CD14-positive monocyte (primary cell): ENCODE measurements at regions not wholly inside any gene's neighbourhood (a gene's known extent, or its start where the extent isn't known, plus 50 kb on each side); places are given as distances from the start of the nearest gene placed in this dataset.

Experiments used
- DNase-seq, 3 donors: peaks; one replicate each; pipeline ENCODE4 v3.0.0-alpha.2; 2011 to 2022
- H2AFZ ChIP-seq: 2 replicates; pipeline ENCODE4 v1.6.0; 2012; ENCODE audit warnings: mild to moderate bottlenecking, low read depth, low read length, inconsistent platforms; ENCODE audit not compliant: insufficient read depth, poor library complexity, severe bottlenecking
- H3K27ac ChIP-seq, 2 donors: 1 replicate in 1 of 2; 2 replicates in 1 of 2; pipeline ENCODE4 v1.5.1; 2012 to 2013; ENCODE audit warnings: low read length in 2 of 2, control low read depth in 1 of 2, inconsistent platforms in 1 of 2, low read depth in 1 of 2, mild to moderate bottlenecking in 1 of 2
- H3K27me3 ChIP-seq, 2 donors: one replicate each; pipeline versions ENCODE4 v1.6.0 to v1.6.1; 2011 to 2013; ENCODE audit warnings: low read length in 2 of 2; ENCODE audit not compliant: control insufficient read depth in 2 of 2, insufficient read depth in 2 of 2
- H3K36me3 ChIP-seq, 2 donors: replicated peaks in 1 of 2; 1 replicate in 1 of 2; 2 replicates in 1 of 2; pipeline versions ENCODE4 v1.5.1 to v1.6.1; 2012 to 2013; ENCODE audit warnings: low read length in 2 of 2, control low read depth in 1 of 2, inconsistent platforms in 1 of 2, mild to moderate bottlenecking in 1 of 2; ENCODE audit not compliant: insufficient read depth in 2 of 2, control insufficient read depth in 1 of 2
- H3K4me1 ChIP-seq, 2 donors: 1 replicate in 1 of 2; 2 replicates in 1 of 2; pipeline versions ENCODE4 v1.5.1 to v1.6.1; 2012 to 2013; ENCODE audit warnings: low read length in 2 of 2, control low read depth in 1 of 2, inconsistent platforms in 1 of 2, mild to moderate bottlenecking in 1 of 2, moderate library complexity in 1 of 2; ENCODE audit not compliant: insufficient read depth in 2 of 2, control insufficient read depth in 1 of 2
- H3K4me2 ChIP-seq: replicated peaks from 2 replicates; pipeline ENCODE3; 2012; ENCODE audit warnings: low read length, moderate library complexity, mild to moderate bottlenecking; ENCODE audit not compliant: poor library complexity, severe bottlenecking; ENCODE audit errors: extremely low read depth
- H3K4me3 ChIP-seq, 3 experiments: fragments of 200-600 bp in 1 of 3; sonication (generic) in 1 of 3; replicated peaks in 1 of 3; 1 replicate in 2 of 3; 2 replicates in 1 of 3; pipeline ENCODE4 v1.5.1; 2011 to 2013; ENCODE audit warnings: low read length in 3 of 3, mild to moderate bottlenecking in 3 of 3, control low read depth in 2 of 3, low read depth in 2 of 3, inconsistent platforms in 1 of 3, moderate library complexity in 1 of 3
- H3K79me2 ChIP-seq: 2 replicates; pipeline ENCODE4 v1.6.0; 2012; ENCODE audit warnings: mild to moderate bottlenecking, control low read depth, inconsistent platforms, low read length, moderate library complexity; ENCODE audit not compliant: insufficient read depth
- H3K9ac ChIP-seq: 2 replicates; pipeline ENCODE4 v1.6.0; 2017; ENCODE audit warnings: low read length, mild to moderate bottlenecking; ENCODE audit not compliant: insufficient read depth, poor library complexity, severe bottlenecking
- H3K9me3 ChIP-seq, 2 donors: replicated peaks in 1 of 2; 1 replicate in 1 of 2; 2 replicates in 1 of 2; pipeline versions ENCODE4 v1.5.1 to v1.6.1; 2012 to 2013; ENCODE audit warnings: low read length in 2 of 2, control low read depth in 1 of 2; ENCODE audit not compliant: control insufficient read depth in 1 of 2, insufficient read depth in 1 of 2
- H4K20me1 ChIP-seq: 2 replicates; pipeline ENCODE4 v1.6.0; 2012; ENCODE audit warnings: mild to moderate bottlenecking, low read length, control low read depth, moderate library complexity; ENCODE audit not compliant: insufficient read depth
- H3K27ac Mint-ChIP-seq, 7 donors: one replicate each; pipeline ENCODE4 v1.8.0; 2020; ENCODE audit warnings: mild to moderate bottlenecking in 7 of 7, mixed read lengths in 7 of 7, moderate library complexity in 6 of 7, inconsistent platforms in 2 of 7
- H3K27me3 Mint-ChIP-seq, 3 donors: one replicate each; pipeline ENCODE4 v1.8.0; 2021 to 2022; ENCODE audit warnings: low read depth in 3 of 3, mild to moderate bottlenecking in 3 of 3, mixed read lengths in 3 of 3, moderate library complexity in 3 of 3, inconsistent platforms in 1 of 3
- H3K36me3 Mint-ChIP-seq, 2 donors: one replicate each; pipeline ENCODE4 v1.8.0; 2020; ENCODE audit warnings: mixed read lengths in 2 of 2, inconsistent platforms in 1 of 2, mild to moderate bottlenecking in 1 of 2
- H3K4me1 Mint-ChIP-seq: one replicate; pipeline ENCODE4 v1.8.0; 2020; ENCODE audit warnings: mild to moderate bottlenecking, mixed read lengths
- H3K4me3 Mint-ChIP-seq, 2 donors: one replicate each; pipeline ENCODE4 v1.8.0; 2020; ENCODE audit warnings: mild to moderate bottlenecking in 2 of 2, mixed read lengths in 2 of 2, moderate library complexity in 1 of 2
- H3K9me3 Mint-ChIP-seq, 7 donors: one replicate each; pipeline ENCODE4 v1.8.0; 2020 to 2022; ENCODE audit warnings: mixed read lengths in 7 of 7, mild to moderate bottlenecking in 6 of 7, moderate library complexity in 6 of 7, inconsistent platforms in 2 of 7
- WGBS: methylation state at CpG from one replicate; pipeline ENCODE4 v1.1.5; 2013; ENCODE audit warnings: missing lambda C conversion rate; ENCODE audit not compliant: insufficient coverage; 5-methylcytosine and 5-hydroxymethylcytosine counted together
- intact Hi-C, 2 donors: fragments of 100-400 bp; cut with micrococcal nuclease; formaldehyde crosslinking; loops; one replicate each; pipeline versions ENCODE4 v1.15.0 to v1.15.1; 2023
- TF ChIP-seq, protein P1 (sequence below): fragments of 200-600 bp; IDR thresholded peaks from one replicate; pipeline ENCODE4 v1.8.0; 2022; ENCODE audit warnings: antibody characterized with exemption, mild to moderate bottlenecking

DNA sequence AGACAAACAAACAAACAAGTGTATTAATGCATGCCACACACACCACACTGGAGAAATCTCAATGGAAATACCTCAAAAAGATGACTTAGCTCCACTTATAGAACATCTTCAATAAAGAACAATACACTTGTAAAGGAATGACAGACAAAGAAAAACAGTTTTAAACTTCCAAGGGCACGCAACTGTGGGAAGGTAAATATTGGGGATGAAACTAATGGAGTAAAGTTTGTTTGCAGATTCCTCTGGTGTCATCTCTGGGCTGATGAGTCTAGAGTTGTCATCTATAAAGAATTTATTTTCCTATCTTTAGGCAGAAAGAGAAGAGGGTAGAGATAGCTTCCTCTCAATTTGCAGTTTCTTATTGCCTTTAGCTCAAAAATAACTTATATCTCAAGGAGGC is 144.0 kb upstream of the ZC3H15 start:
- no peak for DNase-seq
- H3K79me2 ChIP-seq = no peaks in the 10 kb centered on the region

GRCh38 chr2:186345745-186346144 is 140.3 kb upstream of the ZC3H15 start:
- no peaks in the 10 kb centered on the region for H3K36me3 ChIP-seq
- no peaks in the 10 kb centered on the region for H3K27me3 ChIP-seq
- no peak overlapping the region for H3K4me2 ChIP-seq
- Mint-ChIP-seq H3K36me3 (peaks cover 0 to 4% of the 10 kb centered on the region in 2 donors), H3K4me3 (no peak overlapping the region), H3K9me3 (peaks cover 0 to 2% (median 0%) of the 10 kb centered on the region in 7 donors), H3K27ac (no peak overlapping the region), H3K4me1 (peaks cover 10% of the 10 kb centered on the region), H3K27me3 (no peaks in the 10 kb centered on the region)
- H4K20me1 ChIP-seq = no peaks in the 10 kb centered on the region
- H3K4me1 ChIP-seq = no peaks in the 10 kb centered on the region
- H2AFZ ChIP-seq = no peak overlapping the region
- no peak overlapping the region for H3K4me3 ChIP-seq
- DNase-seq = no peak
- no peak overlapping the region for H3K27ac ChIP-seq
- no peaks in the 10 kb centered on the region for H3K79me2 ChIP-seq
- intact Hi-C loops = no loop called here
- no peaks in the 10 kb centered on the region for H3K9me3 ChIP-seq
- no CpG with 5 or more reads among the region's 5 CpGs for WGBS
- H3K9ac ChIP-seq = no peak overlapping the region
- TF ChIP-seq, protein P1, sequence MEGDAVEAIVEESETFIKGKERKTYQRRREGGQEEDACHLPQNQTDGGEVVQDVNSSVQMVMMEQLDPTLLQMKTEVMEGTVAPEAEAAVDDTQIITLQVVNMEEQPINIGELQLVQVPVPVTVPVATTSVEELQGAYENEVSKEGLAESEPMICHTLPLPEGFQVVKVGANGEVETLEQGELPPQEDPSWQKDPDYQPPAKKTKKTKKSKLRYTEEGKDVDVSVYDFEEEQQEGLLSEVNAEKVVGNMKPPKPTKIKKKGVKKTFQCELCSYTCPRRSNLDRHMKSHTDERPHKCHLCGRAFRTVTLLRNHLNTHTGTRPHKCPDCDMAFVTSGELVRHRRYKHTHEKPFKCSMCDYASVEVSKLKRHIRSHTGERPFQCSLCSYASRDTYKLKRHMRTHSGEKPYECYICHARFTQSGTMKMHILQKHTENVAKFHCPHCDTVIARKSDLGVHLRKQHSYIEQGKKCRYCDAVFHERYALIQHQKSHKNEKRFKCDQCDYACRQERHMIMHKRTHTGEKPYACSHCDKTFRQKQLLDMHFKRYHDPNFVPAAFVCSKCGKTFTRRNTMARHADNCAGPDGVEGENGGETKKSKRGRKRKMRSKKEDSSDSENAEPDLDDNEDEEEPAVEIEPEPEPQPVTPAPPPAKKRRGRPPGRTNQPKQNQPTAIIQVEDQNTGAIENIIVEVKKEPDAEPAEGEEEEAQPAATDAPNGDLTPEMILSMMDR = no peak

More for the DNA sequence above, 144.0 kb upstream of the ZC3H15 start:
- Histone ChIP-seq H3K36me3 (no peaks in the 10 kb centered on the region), H3K27ac (no peak overlapping the region), H3K4me3 (no peak overlapping the region), H4K20me1 (no peaks in the 10 kb centered on the region), H2AFZ (no peak overlapping the region), H3K4me2 (no peak overlapping the region), H3K9ac (no peak overlapping the region), H3K9me3 (no peaks in the 10 kb centered on the region), H3K27me3 (no peaks in the 10 kb centered on the region), H3K4me1 (no peaks in the 10 kb centered on the region)
- intact Hi-C loops = no loop called here
- Mint-ChIP-seq H3K4me1 (peaks cover 7% of the 10 kb centered on the region), H3K36me3 (peaks cover 0 to 4% of the 10 kb centered on the region in 2 donors), H3K4me3 (no peak overlapping the region), H3K27ac (no peak overlapping the region), H3K27me3 (no peaks in the 10 kb centered on the region), H3K9me3 (peaks cover 0 to 5% (median 0%) of the 10 kb centered on the region in 7 donors)
- WGBS = no CpG with 5 or more reads among the region's 1 CpG
- TF ChIP-seq, protein P1 = no peak
